Choroid plexus epithelial cell (primary cell): ENCODE measurements at regions not wholly inside any gene's neighbourhood (a gene's known extent, or its start where the extent isn't known, plus 50 kb on each side); places are given as distances from the start of the nearest gene placed in this dataset.

ENCODE experiments used
- DNase-seq: peaks from one replicate; pipeline ENCODE4 v3.0.0-alpha.2; 2010; ENCODE audit warnings: low read depth
- H3K4me3 ChIP-seq: 2 replicates; pipeline ENCODE4 v1.5.1; 2011; ENCODE audit warnings: low read depth, mild to moderate bottlenecking, control low read depth, low read length, moderate library complexity
- CTCF ChIP-seq: conservative IDR thresholded peaks from 2 replicates; pipeline ENCODE4 v1.5.1; 2011; ENCODE audit warnings: low read depth, mild to moderate bottlenecking, control low read depth, inconsistent platforms, low read length, moderate library complexity

- TF ChIP-seq CTCF = peak; percentile 25
- no peak overlapping the region for H3K4me3 ChIP-seq
- peak; percentile 2 for DNase-seq
Measured at GRCh38 chr6:141641406-141641805, 491.3 kb upstream of the GJE1 start.

GRCh38 chr6:141635621-141636020 lies 497.1 kb upstream of the GJE1 start:
- TF ChIP-seq CTCF = no peak
- no peak for DNase-seq
- H3K4me3 ChIP-seq = no peak overlapping the region

- no peak for TF ChIP-seq CTCF
Measured at GRCh38 chr6:141634269-141634668, 498.5 kb upstream of the GJE1 start.

GRCh38 chr6:141624301-141624700 lies 508.4 kb upstream of the GJE1 start:
- TF ChIP-seq CTCF = no peak
- H3K4me3 ChIP-seq = no peak overlapping the region
- DNase-seq = no peak

More at GRCh38 chr6:141634269-141634668, 498.5 kb upstream of the GJE1 start:
- no peak overlapping the region for H3K4me3 ChIP-seq
- no peak for DNase-seq

- no peak overlapping the region for H3K4me3 ChIP-seq
- TF ChIP-seq CTCF = no peak
- no peak for DNase-seq
Measured at GRCh38 chr6:141618180-141618581, 514.5 kb upstream of the GJE1 start.

GRCh38 chr6:141610741-141611140 lies 522.0 kb upstream of the GJE1 start:
- H3K4me3 ChIP-seq = no peak overlapping the region
- peak; percentile 72 for TF ChIP-seq CTCF
- peak; percentile 72 for DNase-seq

- no peak for TF ChIP-seq CTCF
- DNase-seq = no peak
- H3K4me3 ChIP-seq = no peak overlapping the region
Measured at GRCh38 chr6:141607956-141608355, 524.8 kb upstream of the GJE1 start.
